NCI-H187 (cell line): ENCODE measurements at regions not wholly inside any gene's neighbourhood (a gene's known extent, or its start where the extent isn't known, plus 50 kb on each side); places are given as distances from the start of the nearest gene placed in this dataset.

ENCODE experiments used
- DNase-seq, 2 experiments: peaks; one replicate each; lab custom pipeline; 2025; lab: John Stamatoyannopoulos, UW

DNA sequence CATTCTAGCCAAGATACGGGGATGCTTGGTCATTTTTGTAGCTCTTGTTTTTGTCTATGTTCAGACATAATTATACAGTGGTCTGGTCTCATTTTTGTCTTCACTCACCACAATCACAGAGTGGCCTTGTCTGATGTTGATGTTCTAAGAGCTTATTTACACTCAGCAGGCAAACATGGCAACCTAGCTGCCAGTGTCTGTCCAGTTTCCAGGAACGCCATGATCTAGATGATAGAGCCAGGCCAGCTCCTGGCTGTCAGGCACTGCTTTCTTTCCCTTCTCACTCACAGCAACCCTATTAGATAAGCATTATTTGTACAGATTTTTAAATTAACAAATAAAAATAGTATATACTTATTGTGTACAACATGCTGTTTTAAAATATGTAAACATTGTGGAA, 98.6 kb upstream of the PHF14 start:
- DNase-seq, result no peak

DNA sequence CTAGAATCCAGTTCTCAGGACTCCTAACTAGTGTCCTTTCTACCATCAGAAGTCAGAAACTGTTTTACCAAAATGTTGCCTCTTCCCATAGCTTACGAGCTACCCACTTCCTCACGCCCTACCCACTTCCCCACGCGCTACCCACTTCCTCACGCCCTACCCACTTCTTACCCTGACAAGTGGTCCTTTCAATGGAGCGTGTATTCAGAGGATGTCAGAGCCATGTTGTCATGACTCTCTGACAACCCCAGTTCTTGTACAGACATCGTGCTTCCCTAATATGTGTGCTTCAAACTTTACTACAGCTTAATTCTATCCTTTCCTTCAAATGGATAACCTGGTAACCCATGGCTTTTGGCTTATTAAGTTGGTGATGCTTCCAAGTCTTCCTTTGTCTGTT, 84.8 kb upstream of the PHF14 start:
- DNase-seq, result no peak

DNA sequence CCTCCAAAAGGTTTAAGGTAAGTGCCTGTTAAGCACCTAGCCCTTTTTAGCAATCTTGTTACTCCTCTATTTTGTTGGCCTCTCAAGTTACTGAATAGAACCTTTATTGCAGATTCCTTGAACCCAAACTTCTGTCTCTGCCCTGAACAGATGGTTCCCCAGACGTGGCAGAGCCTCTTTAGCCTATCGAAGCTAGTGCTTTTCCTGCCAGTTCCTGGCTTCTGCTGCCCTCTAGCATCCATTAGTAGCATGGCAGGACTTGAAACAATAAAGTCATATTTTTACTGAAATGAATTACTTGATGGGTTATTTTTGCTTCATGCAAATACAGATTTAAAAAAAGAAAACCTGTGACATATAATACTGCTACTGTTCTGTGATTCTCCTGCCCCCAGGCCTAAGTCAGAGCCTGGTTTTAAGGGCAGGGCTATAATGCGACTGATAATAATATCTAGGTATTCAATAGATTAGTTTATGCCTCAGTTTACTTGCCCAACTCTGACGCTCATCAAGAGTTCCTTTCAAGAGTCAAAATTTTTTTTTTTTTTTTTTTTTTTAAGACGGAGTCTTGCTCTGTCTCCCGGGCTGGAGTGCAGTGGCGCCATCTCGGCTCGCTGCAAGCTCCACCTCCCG, 84.3 kb upstream of the PHF14 start:
- no peak for DNase-seq

DNA sequence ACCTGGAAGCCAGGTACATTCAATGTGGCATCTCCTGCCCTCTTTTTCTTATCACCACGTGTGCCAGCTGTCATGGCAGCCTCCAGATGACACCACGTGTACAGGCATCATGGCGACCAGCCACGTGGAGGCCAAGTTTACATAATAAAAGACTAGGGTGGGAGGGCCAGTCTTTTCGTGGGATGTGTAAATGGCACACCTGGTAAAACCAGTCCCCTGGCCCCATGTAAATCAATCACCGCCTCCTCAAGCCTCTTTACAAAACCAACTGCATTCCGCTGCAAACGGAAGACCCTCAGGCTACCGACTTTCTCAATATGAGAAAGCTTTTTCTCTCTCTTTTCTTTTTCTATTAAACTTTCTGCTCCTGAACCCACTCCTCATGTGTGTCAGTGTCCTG, 65.1 kb upstream of the PHF14 start:
- DNase-seq, result no peak

DNA sequence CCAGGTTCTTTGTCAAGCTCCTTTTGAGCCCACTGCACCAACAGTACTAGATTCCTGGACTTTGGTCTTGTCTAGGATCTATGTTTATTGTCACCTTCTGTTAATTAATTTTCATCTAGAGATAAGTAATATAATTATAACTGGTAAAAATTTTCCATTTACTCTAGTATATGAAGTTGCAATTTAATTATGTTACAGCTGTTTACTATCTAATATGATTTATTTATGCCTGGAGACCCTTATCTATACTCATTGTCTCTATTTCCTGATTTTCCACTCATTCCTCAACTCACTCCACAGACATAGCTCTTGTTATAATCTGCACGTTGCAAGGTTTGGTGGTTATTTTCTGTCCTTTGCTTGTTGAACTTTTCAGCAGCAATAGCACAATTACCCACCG, 63.2 kb upstream of the PHF14 start:
- DNase-seq, result no peak

DNA sequence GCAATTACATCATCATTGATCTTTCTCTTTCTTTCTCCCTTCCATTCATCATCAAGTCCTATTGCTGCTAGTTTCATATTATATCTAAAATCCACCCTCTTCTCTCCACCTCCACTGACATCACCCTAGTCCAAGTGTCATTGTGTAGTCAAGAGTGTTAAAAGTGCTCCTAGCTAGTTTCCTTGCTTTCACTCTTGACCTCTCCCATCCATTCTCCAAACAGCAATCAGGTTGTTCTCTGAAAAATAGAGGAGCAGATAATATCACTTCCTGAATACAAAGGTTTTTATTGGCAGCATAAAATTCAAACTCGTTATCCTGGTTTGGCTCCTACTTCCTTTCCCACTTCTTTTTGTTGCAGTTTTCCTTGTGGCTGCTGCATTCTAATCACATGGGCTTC, 61.6 kb upstream of the PHF14 start:
- no peak for DNase-seq

DNA sequence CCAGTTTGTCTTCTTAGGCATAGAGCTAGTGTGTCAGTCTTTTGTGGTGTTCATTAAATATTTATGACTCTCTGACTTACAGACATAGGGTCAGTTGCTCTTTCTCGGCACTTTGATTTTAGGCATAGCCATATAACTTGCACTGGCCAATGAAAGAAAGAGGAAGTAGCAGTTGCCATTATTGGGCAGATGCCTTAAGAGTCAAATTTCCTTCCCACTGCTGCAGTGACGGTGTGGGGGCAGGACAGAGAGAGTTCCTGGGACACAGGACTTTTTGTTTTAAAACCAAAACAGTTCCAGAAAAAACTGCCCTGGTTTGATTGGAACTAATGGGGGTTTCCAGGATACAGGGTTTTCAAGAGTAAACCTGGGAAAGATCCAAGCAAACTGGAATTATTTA, 60.2 kb upstream of the PHF14 start:
- DNase-seq, result no peak

DNA sequence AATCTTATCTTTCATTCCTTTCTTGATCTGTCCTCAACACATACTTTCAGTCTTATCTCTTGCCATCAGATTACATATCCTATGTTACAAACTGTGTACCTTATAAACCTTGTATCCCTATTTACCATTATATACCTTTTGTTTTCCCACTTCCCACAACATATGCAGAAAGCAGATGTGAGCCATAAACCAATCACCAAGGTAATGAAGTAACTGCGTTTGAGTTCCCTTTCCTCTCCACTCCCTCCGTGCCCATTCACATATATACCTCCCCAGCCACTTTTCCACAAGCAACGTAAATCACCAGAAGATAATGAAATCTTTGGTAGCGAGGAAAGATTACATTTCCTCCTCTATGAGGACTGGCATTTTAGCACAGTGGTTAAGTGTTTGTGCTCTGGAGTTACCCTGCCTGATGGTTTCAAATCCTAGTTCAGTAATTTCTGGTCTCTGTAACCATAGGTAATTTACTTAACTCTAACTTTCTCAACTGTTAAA, 55.5 kb upstream of the PHF14 start:
- DNase-seq, result no peak

DNA sequence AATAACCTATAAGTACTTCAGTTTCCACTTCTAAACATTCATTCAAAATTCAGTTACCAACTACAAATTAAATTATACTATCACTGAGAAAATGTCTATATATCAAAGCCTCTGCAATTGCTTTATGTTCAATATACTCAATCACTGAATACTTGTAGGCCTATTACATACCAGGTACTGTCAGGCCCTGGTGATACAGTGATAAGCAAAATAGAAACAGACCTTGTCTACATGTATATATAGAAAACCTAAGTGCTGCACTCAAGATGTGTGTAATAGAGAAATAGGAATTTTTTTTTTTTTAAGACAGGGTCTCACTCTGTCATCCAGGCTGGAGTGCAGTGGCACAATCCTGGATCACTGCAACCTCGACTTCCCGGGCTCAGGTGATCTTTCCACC, 53.7 kb upstream of the PHF14 start:
- no peak for DNase-seq
